ENCODE measurements at regions not wholly inside any gene's neighbourhood (a gene's known extent, or its start where the extent isn't known, plus 50 kb on each side); places are given as distances from the start of the nearest gene placed in this dataset.
"Not testable (repeated sequence)": the region's sequence is repeated elsewhere in the genome, so short reads cannot be mapped to it uniquely, and the experiment has no call there.

GRCh38 chr4:66059556-66059955 lies 389.3 kb upstream of the EPHA5 start:
- FAIRE-seq, result no peak
- no peak for DNase-seq (ENCODE audit: low spot score)

GRCh38 chr4:66059136-66059535 lies 388.8 kb upstream of the EPHA5 start:
- FAIRE-seq (no peak), DNase-seq (ENCODE audit: low spot score) (no peak)

GRCh38 chr4:66055999-66056398 lies 385.7 kb upstream of the EPHA5 start:
- FAIRE-seq, result no peak

GRCh38 chr4:66052426-66052825 lies 382.1 kb upstream of the EPHA5 start:
- FAIRE-seq (no peak), DNase-seq (ENCODE audit: low spot score) (no peak)

More at GRCh38 chr4:66055999-66056398, 385.7 kb upstream of the EPHA5 start:
- DNase-seq (ENCODE audit: low spot score), result no peak

DNA sequence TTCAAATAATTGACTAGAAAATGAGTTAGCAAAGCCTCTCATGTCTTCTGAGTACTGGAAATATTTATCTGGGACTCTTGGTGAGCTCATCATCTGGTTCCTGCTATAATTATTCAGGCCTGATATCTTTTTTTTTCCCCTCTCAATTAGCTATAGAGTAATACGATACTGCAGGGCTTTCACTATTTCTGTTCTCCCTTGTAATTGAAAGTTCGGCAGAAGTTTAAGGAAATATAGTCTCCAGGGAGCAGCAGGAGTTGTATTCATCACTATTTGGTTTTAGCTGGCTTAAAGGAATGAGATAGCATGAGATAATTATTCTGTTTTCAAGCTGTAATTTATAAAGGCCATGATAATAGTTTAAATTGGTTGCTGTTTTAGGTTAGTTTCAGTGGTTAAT lies 378.6 kb upstream of the EPHA5 start:
- no peak for DNase-seq (ENCODE audit: low spot score)
- no peak for FAIRE-seq

DNA sequence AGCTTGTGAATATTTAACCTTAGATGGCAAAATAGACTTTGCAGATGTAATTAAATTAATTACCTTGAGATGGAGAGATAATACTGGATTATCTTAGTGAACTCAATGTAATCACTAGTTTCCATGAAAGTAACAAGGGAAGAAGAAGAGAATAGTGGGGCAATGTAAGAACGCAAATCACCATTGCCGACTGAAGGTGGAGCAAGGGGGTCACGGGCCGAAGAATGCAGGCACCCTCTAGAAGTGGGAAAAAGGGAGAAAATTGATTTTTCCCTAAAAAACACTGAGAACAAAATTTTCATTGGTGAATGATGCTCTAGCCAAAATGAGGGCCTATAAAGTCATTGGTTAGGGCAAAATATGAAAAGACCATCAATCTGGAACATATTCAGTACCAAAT lies 375.6 kb upstream of the EPHA5 start:
- DNase-seq (ENCODE audit: low spot score), result no peak
- no peak for FAIRE-seq

DNA sequence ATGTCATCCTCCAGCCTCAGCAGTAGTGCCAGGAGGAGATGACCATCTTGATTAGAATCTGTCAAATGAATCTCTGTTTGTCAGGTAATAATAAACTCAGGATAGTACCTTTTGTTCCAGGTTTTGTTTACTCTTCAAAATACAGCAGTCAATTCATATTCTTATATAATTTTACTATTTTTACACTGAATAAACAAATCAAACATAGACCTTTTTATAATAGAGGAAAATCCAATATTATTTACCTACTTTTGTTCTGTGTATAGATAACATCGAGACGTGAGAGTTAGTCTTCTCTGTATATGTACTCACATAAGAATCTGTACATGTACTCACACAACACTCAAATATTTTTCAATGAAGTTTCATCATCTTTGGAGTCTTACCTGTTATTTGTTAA lies 365.4 kb upstream of the EPHA5 start:
- DNase-seq (ENCODE audit: low spot score) (no peak), FAIRE-seq (no peak)

GRCh38 chr4:66034671-66035070 lies 364.4 kb upstream of the EPHA5 start:
- no peak for FAIRE-seq
- DNase-seq (ENCODE audit: low spot score), result no peak

- DNase-seq (ENCODE audit: low spot score) (no peak), FAIRE-seq (no peak)
These were observed 364.0 kb upstream of the EPHA5 start for GRCh38 chr4:66034262-66034661.

GRCh38 chr4:66032571-66032970 lies 362.3 kb upstream of the EPHA5 start:
- no peak for FAIRE-seq
- DNase-seq (ENCODE audit: low spot score), result no peak

DNA sequence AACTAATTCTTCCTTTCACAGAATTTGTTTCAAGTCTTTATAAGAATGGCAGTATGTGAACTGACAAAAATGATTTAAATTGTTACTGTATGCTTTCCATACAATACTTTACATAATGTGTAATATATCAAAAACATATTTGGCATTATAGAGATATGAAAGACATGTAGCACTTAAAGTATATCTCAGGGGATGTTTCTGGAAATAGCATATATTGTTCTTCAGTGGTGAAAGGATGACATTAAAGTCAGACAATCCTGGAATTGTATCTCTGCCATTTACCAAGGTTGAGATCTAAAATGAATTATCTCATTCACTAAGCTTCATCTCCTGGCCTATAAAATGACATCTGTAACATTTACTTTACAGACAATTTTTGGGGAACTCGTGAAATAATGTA lies 358.4 kb upstream of the EPHA5 start:
- FAIRE-seq (no peak), DNase-seq (ENCODE audit: low spot score) (no peak)

DNA sequence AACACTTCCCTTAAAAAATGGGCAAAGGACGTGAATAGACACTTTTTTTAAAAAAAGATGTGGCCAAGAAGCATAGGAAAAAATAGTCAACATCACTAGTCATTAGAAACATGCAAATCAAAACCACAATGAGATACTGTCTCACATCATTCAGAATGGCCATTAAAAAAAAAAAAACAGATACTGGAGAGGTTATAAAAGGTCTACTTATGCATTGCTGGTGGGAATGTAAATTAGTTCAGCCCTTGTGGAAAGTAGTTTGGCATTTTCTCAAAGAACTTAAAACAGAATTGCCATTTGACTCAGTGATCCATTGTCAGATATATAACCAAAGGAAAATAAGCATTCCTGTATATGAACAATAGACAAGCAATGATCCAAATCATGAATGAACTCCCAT lies 352.8 kb upstream of the EPHA5 start:
- DNase-seq (ENCODE audit: low spot score) (no peak), FAIRE-seq (no peak)

- FAIRE-seq, result no peak
These were observed 347.4 kb upstream of the EPHA5 start for GRCh38 chr4:66017671-66018070.

GRCh38 chr4:66016240-66016639 lies 346.0 kb upstream of the EPHA5 start:
- no peak for FAIRE-seq
- DNase-seq (ENCODE audit: low spot score), result no peak

More at GRCh38 chr4:66017671-66018070, 347.4 kb upstream of the EPHA5 start:
- DNase-seq (ENCODE audit: low spot score), result no peak

GRCh38 chr4:66014146-66014765 lies 344.0 kb upstream of the EPHA5 start:
- no peak for FAIRE-seq
- DNase-seq (ENCODE audit: low spot score), result no peak

DNA sequence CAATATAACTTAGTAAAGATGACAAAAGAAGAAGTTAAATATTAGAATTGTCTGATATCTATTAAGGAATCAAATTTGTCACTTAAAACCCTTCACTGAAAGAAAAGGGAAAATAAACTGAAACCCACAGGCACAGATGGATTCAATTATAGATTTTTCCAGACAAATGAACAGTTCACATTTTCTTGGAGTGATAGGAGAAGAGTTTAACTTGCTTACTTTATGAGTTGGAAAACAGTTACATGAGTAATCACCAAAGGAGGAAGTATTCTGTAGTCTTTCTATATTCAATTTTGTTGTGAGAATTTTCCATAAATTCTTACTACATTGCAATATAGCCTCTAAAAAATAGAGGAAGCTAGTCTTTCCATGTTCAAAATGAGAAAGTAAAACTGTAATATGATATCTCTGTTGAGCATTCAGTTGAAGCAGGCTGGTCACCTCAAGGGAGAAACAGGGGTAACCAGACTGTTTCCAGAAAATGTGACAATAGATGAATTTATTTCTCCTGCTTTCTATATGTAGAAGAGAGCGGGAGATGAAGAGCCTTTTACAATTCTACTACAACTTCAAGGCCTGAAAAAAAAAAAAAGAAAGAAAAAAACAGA lies 330.3 kb upstream of the EPHA5 start:
- DNase-seq (ENCODE audit: low spot score) (no peak), FAIRE-seq (no peak)

DNA sequence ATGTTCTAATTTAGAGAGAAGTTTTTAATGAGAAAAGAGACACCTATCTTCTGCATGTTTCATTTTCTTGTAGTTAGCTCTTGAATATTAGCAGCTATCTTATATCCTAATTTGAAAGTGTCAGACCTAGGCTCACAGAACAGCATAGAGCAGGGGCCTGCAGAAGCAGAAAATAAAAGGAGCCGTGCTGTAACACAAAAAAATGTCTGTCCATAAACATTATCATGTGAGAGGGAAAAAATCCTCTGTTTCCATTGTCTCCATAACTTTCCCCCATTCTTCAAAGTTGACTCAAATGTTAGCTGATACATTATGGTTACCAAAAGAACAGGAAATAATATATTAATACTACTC lies 329.2 kb upstream of the EPHA5 start:
- FAIRE-seq, result no peak

GRCh38 chr4:65998807-65999517 lies 328.7 kb upstream of the EPHA5 start:
- not testable (repeated sequence) for FAIRE-seq; DNase-seq (ENCODE audit: low spot score)

More for the DNA sequence above, 329.2 kb upstream of the EPHA5 start:
- no peak for DNase-seq (ENCODE audit: low spot score)

GRCh38 chr4:65983061-65983460 lies 312.8 kb upstream of the EPHA5 start:
- FAIRE-seq (no peak), DNase-seq (ENCODE audit: low spot score) (no peak)

DNA sequence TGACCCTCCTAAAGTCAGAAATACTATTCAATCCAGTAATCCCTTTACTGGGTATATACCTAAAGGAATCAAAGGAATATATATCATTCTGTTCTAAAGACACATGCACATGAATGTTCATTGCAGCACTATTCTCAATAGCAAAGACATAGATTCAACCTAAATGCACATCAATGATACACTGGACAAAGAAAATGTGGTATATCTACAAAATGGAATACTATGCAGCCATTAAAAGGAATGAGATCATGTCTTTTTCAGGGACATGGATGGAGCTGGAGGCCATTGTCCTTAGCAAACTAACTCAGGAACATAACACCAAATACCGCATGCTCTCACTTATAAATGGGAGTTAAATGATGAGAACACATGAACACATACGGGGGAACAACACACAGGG lies 306.0 kb upstream of the EPHA5 start:
- FAIRE-seq, result no peak
- no peak for DNase-seq (ENCODE audit: low spot score)

- DNase-seq (ENCODE audit: low spot score) (no peak), FAIRE-seq (no peak)
These were observed 302.9 kb upstream of the EPHA5 start for GRCh38 chr4:65973186-65973585.

GRCh38 chr4:65971686-65972085 lies 301.4 kb upstream of the EPHA5 start:
- DNase-seq (ENCODE audit: low spot score) (no peak), FAIRE-seq (no peak)

Data from RCC 7860 (cell line).